Naive thymus-derived CD8-positive, alpha-beta T cell (primary cell): ENCODE measurements at regions not wholly inside any gene's neighbourhood (a gene's known extent, or its start where the extent isn't known, plus 50 kb on each side); places are given as distances from the start of the nearest gene placed in this dataset.
"Not testable (repeated sequence)": the region's sequence is repeated elsewhere in the genome, so short reads cannot be mapped to it uniquely, and the experiment has no call there.

Experiments
- ATAC-seq, 2 donors: fragments of 150-1000 bp; cut with Tn5 transposase in 1 of 2; sonication (Bioruptor Pico), chemical (Tn5 transposase) in 1 of 2; 1 replicate in 1 of 2; 2 replicates in 1 of 2; pipeline ENCODE4 v1.10.0; 2021; ENCODE audit warnings: mild to moderate bottlenecking in 2 of 2, moderate library complexity in 2 of 2
- POLR2A ChIA-PET: fragments of 350-600 bp; sonication (Branson Sonifier 250); formaldehyde crosslinking; loops from one replicate; lab custom pipeline; 2021; ENCODE audit warnings: antibody characterized with exemption; lab: Charles Lee
- DNase-seq, 10 donors: peaks; one replicate each; pipeline versions ENCODE4 v3.0.0 to v3.0.0-alpha.2; 2020 to 2022
- H3K27ac Mint-ChIP-seq, 10 donors: one replicate each; pipeline ENCODE4 v1.8.0; 2020 to 2022; ENCODE audit warnings: mild to moderate bottlenecking in 10 of 10, mixed read lengths in 10 of 10, moderate library complexity in 4 of 10, inconsistent platforms in 1 of 10
- H3K27me3 Mint-ChIP-seq, 5 donors: one replicate each; pipeline ENCODE4 v1.8.0; 2021 to 2022; ENCODE audit warnings: mixed read lengths in 5 of 5
- H3K36me3 Mint-ChIP-seq, 3 donors: one replicate each; pipeline ENCODE4 v1.8.0; 2020 to 2022; ENCODE audit warnings: mixed read lengths in 3 of 3, mild to moderate bottlenecking in 2 of 3, inconsistent platforms in 1 of 3
- H3K4me1 Mint-ChIP-seq, 4 donors: one replicate each; pipeline ENCODE4 v1.8.0; 2021 to 2022; ENCODE audit warnings: mixed read lengths in 4 of 4
- H3K4me3 Mint-ChIP-seq, 10 donors: one replicate each; pipeline ENCODE4 v1.8.0; 2020 to 2022; ENCODE audit warnings: mild to moderate bottlenecking in 10 of 10, mixed read lengths in 10 of 10, moderate library complexity in 6 of 10, inconsistent platforms in 1 of 10
- H3K9me3 Mint-ChIP-seq, 9 donors: one replicate each; pipeline ENCODE4 v1.8.0; 2020 to 2022; ENCODE audit warnings: mixed read lengths in 9 of 9, mild to moderate bottlenecking in 3 of 9, inconsistent platforms in 1 of 9, moderate library complexity in 1 of 9

GRCh38 chr1:2957329-2957728, 63.9 kb upstream of the ACTRT2 start:
- no peak overlapping the region for H3K4me3 Mint-ChIP-seq
- H3K36me3 Mint-ChIP-seq, result peaks cover 0 to 49% (median 7%) of the 10 kb centered on the region in 3 donors
- no peak for DNase-seq
- no peak overlapping the region for H3K27ac Mint-ChIP-seq
- H3K9me3 Mint-ChIP-seq, result peaks cover 19 to 59% (median 40%) of the 10 kb centered on the region in 9 donors
- POLR2A ChIA-PET, result no interaction called here
- peaks cover 0 to 9% (median 4%) of the 10 kb centered on the region in 5 donors for H3K27me3 Mint-ChIP-seq
- H3K4me1 Mint-ChIP-seq, result peaks cover 0 to 24% (median 0%) of the 10 kb centered on the region in 4 donors
- no peak for ATAC-seq

DNA sequence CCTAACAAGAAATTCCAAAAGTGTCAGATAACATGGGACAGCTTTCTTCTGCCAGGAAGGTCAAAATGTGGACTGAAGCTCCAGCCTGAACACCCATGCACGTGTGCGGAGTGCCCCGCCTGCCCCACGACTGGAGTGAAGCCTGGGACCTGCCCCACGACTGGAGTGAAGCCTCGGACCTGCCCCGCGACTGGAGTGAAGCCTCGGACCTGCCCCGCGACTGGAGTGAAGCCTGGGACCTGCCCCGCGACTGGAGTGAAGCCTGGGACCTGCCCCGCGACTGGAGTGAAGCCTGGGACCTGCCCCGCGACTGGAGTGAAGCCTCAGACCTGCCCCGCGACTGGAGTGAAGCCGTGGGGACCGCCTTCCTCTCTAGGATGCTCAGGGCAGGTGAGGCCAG, 61.4 kb upstream of the ACTRT2 start:
- H3K27me3 Mint-ChIP-seq, H3K27ac Mint-ChIP-seq, POLR2A ChIA-PET, H3K4me3 Mint-ChIP-seq, H3K4me1 Mint-ChIP-seq, ATAC-seq, DNase-seq: not testable (repeated sequence)
- Mint-ChIP-seq H3K9me3 (peaks cover 10 to 38% (median 24%) of the 10 kb centered on the region in 9 donors), H3K36me3 (peaks cover 0 to 29% (median 0%) of the 10 kb centered on the region in 3 donors)

DNA sequence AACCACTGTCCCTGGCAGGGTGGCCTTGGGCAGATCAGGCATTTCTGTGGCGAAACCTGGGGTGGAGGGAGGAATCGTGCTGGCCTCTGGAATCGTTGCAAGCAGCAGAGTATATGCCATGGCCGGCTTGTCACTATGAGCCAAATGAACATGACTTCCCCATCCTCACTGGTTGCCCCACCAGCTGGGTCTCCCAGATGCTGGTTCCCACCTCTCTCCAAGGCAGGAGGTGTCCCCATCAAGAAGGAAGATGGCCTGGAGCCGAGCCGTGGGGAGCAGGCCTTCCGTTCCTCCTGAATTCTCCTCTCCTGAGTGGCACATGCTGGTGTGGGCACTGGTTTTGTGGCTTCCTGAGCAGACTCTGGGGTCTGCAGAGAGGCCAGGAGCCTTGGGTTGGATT, 60.2 kb upstream of the ACTRT2 start:
- Mint-ChIP-seq H3K27me3 (peaks cover 0 to 7% (median 0%) of the 10 kb centered on the region in 5 donors), H3K36me3 (peaks cover 0 to 22% (median 0%) of the 10 kb centered on the region in 3 donors), H3K9me3 (peaks cover 4 to 29% (median 16%) of the 10 kb centered on the region in 9 donors), H3K4me3 (no peak overlapping the region), H3K4me1 (peaks cover 0 to 5% (median 0%) of the 10 kb centered on the region in 4 donors), H3K27ac (no peak overlapping the region)
- DNase-seq (no peak), ATAC-seq (no peak)
- POLR2A ChIA-PET, result no interaction called here

DNA sequence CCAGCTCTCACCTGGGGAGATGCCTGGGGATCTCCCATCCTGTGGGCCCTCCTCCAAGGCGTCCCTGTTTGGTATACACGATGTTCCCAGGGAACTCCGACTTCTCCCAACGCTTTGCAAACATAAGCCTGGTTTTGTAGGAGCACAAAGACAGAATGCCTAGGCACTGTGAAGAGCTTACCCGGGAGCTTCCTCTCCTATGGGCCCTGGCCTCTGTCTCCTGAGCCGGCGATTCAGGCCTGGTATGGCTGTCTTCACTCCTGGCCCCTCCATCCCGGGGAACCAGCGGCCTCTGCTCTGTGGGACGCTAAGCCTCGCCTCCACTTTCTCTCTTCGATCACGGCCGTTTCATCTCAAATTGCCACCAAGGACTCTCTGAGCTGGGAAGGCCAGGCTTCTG, 59.6 kb upstream of the ACTRT2 start:
- Mint-ChIP-seq H3K9me3 (peaks cover 4 to 23% (median 11%) of the 10 kb centered on the region in 9 donors), H3K27ac (no peak overlapping the region), H3K4me1 (peaks cover 0 to under 1% (median 0%) of the 10 kb centered on the region in 4 donors), H3K4me3 (no peak overlapping the region), H3K27me3 (peaks cover 0 to 7% (median 0%) of the 10 kb centered on the region in 5 donors), H3K36me3 (peaks cover 0 to 16% (median 0%) of the 10 kb centered on the region in 3 donors)
- no peak for DNase-seq
- POLR2A ChIA-PET, result no interaction called here
- ATAC-seq, result no peak

GRCh38 chr1:2962061-2962460, 59.2 kb upstream of the ACTRT2 start:
- H3K36me3 Mint-ChIP-seq, result peaks cover 0 to 13% (median 0%) of the 10 kb centered on the region in 3 donors
- H3K9me3 Mint-ChIP-seq, result peaks cover 4 to 19% (median 9%) of the 10 kb centered on the region in 9 donors
- no peak overlapping the region for H3K27ac Mint-ChIP-seq
- H3K27me3 Mint-ChIP-seq, result peaks cover 0 to 7% (median 0%) of the 10 kb centered on the region in 5 donors
- H3K4me1 Mint-ChIP-seq, result no peaks in the 10 kb centered on the region
- DNase-seq (no peak), ATAC-seq (no peak)
- POLR2A ChIA-PET, result no interaction called here
- H3K4me3 Mint-ChIP-seq, result no peak overlapping the region

GRCh38 chr1:2962541-2962940, 58.7 kb upstream of the ACTRT2 start:
- DNase-seq (no peak), ATAC-seq (no peak)
- no peak overlapping the region for H3K27ac Mint-ChIP-seq
- H3K9me3 Mint-ChIP-seq, result peaks cover 3 to 14% (median 9%) of the 10 kb centered on the region in 9 donors
- no peaks in the 10 kb centered on the region for H3K4me1 Mint-ChIP-seq
- no peak overlapping the region for H3K4me3 Mint-ChIP-seq
- POLR2A ChIA-PET, result no interaction called here
- peaks cover 0 to 7% (median 0%) of the 10 kb centered on the region in 5 donors for H3K27me3 Mint-ChIP-seq
- peaks cover 0 to 10% (median 0%) of the 10 kb centered on the region in 3 donors for H3K36me3 Mint-ChIP-seq

- Mint-ChIP-seq H3K4me1 (no peaks in the 10 kb centered on the region), H3K9me3 (peaks cover 0 to 10% (median 7%) of the 10 kb centered on the region in 9 donors), H3K4me3 (no peak overlapping the region), H3K36me3 (peaks cover 0 to 6% (median 0%) of the 10 kb centered on the region in 3 donors), H3K27me3 (peaks cover 0 to 7% (median 0%) of the 10 kb centered on the region in 5 donors), H3K27ac (peak overlapping the region in 1 of 10 donors; percentile 7)
- POLR2A ChIA-PET, result no interaction called here
- ATAC-seq (no peak), DNase-seq (no peak)
These were observed 58.3 kb upstream of the ACTRT2 start for GRCh38 chr1:2962946-2963345.

GRCh38 chr1:2965676-2966075, 55.6 kb upstream of the ACTRT2 start:
- H3K4me1 Mint-ChIP-seq, result no peaks in the 10 kb centered on the region
- H3K27ac Mint-ChIP-seq, result no peak overlapping the region
- POLR2A ChIA-PET, result no interaction called here
- DNase-seq (no peak), ATAC-seq (no peak)
- no peaks in the 10 kb centered on the region for H3K36me3 Mint-ChIP-seq
- H3K27me3 Mint-ChIP-seq, result peaks cover 0 to 15% (median 2%) of the 10 kb centered on the region in 5 donors
- H3K9me3 Mint-ChIP-seq, result no peaks in the 10 kb centered on the region
- no peak overlapping the region for H3K4me3 Mint-ChIP-seq

- no peak overlapping the region for H3K27ac Mint-ChIP-seq
- H3K4me3 Mint-ChIP-seq, result no peak overlapping the region
- POLR2A ChIA-PET, result no interaction called here
- H3K4me1 Mint-ChIP-seq, result no peaks in the 10 kb centered on the region
- DNase-seq, result no peak
- no peak for ATAC-seq
- H3K36me3 Mint-ChIP-seq, result no peaks in the 10 kb centered on the region
- no peaks in the 10 kb centered on the region for H3K9me3 Mint-ChIP-seq
- H3K27me3 Mint-ChIP-seq, result peaks cover 0 to 15% (median 2%) of the 10 kb centered on the region in 5 donors
These were observed 54.6 kb upstream of the ACTRT2 start for GRCh38 chr1:2966449-2967328.

DNA sequence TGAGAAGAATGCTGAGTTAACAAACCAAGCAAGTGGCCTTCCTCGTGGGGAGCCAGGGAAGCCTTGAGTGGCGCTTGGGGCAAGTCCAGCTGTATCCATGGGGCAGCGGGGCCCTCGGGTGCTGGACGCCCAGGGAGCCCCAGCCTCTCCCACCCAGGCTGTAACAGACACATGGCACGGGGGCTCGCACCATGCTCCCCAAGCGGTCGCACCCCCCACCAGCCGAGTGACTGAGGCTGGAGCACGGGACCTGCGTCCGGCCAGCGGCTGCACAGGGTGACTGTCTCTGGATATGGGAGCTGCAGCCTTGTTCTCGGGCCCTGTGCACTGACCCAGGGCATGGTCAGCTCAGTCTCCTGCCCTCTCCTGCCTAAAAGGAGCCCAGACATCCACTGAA, 53.9 kb upstream of the ACTRT2 start:
- H3K9me3 Mint-ChIP-seq, result no peaks in the 10 kb centered on the region
- DNase-seq (no peak), ATAC-seq (no peak)
- H3K36me3 Mint-ChIP-seq, result no peaks in the 10 kb centered on the region
- peaks cover 0 to 13% (median 2%) of the 10 kb centered on the region in 5 donors for H3K27me3 Mint-ChIP-seq
- no peaks in the 10 kb centered on the region for H3K4me1 Mint-ChIP-seq
- no peak overlapping the region for H3K4me3 Mint-ChIP-seq
- H3K27ac Mint-ChIP-seq, result no peak overlapping the region
- POLR2A ChIA-PET, result no interaction called here

DNA sequence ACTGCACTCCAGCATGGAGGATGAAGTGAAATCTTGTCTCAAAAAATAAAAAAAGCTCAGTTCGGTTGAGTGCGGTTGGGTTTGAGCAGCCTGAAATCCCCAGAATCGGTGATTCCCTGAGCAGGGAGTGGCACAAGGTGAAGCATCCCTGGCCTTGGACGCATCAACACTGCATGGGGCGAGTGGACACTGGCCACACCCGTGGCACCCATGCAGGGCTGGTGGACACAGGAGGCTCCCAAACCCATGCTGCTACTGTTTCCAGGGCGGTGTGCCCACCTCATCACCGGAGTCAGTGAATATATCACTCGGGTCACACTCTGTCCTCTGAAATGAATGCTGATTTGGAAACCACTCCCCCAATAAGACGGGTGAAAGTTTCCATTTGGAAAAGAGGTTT, 53.4 kb upstream of the ACTRT2 start:
- ATAC-seq (no peak), DNase-seq (no peak)
- Mint-ChIP-seq H3K9me3 (no peaks in the 10 kb centered on the region), H3K36me3 (no peaks in the 10 kb centered on the region), H3K4me3 (no peak overlapping the region), H3K27ac (no peak overlapping the region), H3K4me1 (peaks cover 0 to 2% (median 0%) of the 10 kb centered on the region in 4 donors), H3K27me3 (peaks cover 0 to 17% (median 4%) of the 10 kb centered on the region in 5 donors)
- POLR2A ChIA-PET, result no interaction called here

DNA sequence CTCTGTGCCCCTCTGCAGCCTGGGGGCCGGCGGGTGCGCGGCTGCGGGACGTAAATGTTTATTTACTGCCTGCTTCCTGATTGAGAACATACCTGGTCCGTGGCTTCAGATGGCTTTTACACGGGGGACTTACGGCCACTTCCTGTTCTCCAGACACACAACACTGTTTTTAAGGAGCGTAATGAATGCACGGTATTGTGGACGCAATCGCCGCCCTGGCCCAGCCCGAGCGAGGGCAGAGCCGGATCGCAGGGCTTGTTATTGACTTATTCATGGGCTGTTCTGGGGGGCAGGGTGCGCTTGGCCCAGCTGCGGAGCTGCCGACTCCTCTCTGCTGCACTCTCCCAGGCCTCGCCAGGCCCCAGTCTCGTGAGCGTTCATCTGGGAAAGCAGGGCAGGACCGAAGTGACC, 52.8 kb upstream of the ACTRT2 start:
- no peak for ATAC-seq

More for the DNA sequence above, 52.8 kb upstream of the ACTRT2 start:
- Mint-ChIP-seq H3K36me3 (no peaks in the 10 kb centered on the region), H3K27ac (no peak overlapping the region), H3K4me3 (no peak overlapping the region), H3K4me1 (peaks cover 0 to 7% (median 2%) of the 10 kb centered on the region in 4 donors), H3K27me3 (peaks cover 0 to 21% (median 4%) of the 10 kb centered on the region in 5 donors), H3K9me3 (no peaks in the 10 kb centered on the region)
- no peak for DNase-seq
- POLR2A ChIA-PET, result no interaction called here
